Left forelimb (tissue), 1 donor: ENCODE measurements at regions not wholly inside any gene's neighbourhood (a gene's known extent, or its start where the extent isn't known, plus 50 kb on each side); places are given as distances from the start of the nearest gene placed in this dataset.
"Not testable (repeated sequence)": the region's sequence is repeated elsewhere in the genome, so short reads cannot be mapped to it uniquely, and the experiment has no call there.

Experiments used
- DNase-seq: peaks from one replicate; pipeline ENCODE4 v3.0.0-alpha.2; 2018; ENCODE audit warnings: low spot score

GRCh38 chr2:95686056-95686825 lies 94.4 kb downstream of the TRIM43 start:
- not testable (repeated sequence) for DNase-seq

GRCh38 chr2:95687852-95688251 lies 96.1 kb downstream of the TRIM43 start:
- DNase-seq: not testable (repeated sequence)

- DNase-seq: not testable (repeated sequence)
Measured at GRCh38 chr2:95691210-95691609, 99.4 kb downstream of the TRIM43 start.

GRCh38 chr2:95693071-95693846 lies 101.5 kb downstream of the TRIM43 start:
- DNase-seq: not testable (repeated sequence)

GRCh38 chr2:95695613-95696012 lies 103.8 kb downstream of the TRIM43 start:
- DNase-seq: no peak

- DNase-seq: no peak
Measured at GRCh38 chr2:95698146-95698545, 106.3 kb downstream of the TRIM43 start.

- DNase-seq: not testable (repeated sequence)
Measured at GRCh38 chr2:95699201-95700184, 107.7 kb downstream of the TRIM43 start.

- DNase-seq: no peak
Measured at GRCh38 chr2:95700519-95700918, 108.7 kb downstream of the TRIM43 start.

GRCh38 chr2:95702471-95702870 lies 110.7 kb downstream of the TRIM43 start:
- no peak for DNase-seq

GRCh38 chr2:95707161-95707560 lies 115.4 kb downstream of the TRIM43 start:
- not testable (repeated sequence) for DNase-seq

GRCh38 chr2:95707837-95708236 lies 116.0 kb downstream of the TRIM43 start:
- DNase-seq: no peak

- no peak for DNase-seq
Measured at GRCh38 chr2:95709831-95710230, 118.0 kb downstream of the TRIM43 start.

GRCh38 chr2:95713470-95714177 lies 121.8 kb downstream of the TRIM43 start:
- DNase-seq: not testable (repeated sequence)

- not testable (repeated sequence) for DNase-seq
Measured at GRCh38 chr2:95714398-95714797, 122.6 kb downstream of the TRIM43 start.

- DNase-seq: no peak
Measured at GRCh38 chr2:95719473-95720060, 127.8 kb downstream of the TRIM43 start.

GRCh38 chr2:95721726-95722125 lies 129.9 kb downstream of the TRIM43 start:
- DNase-seq: no peak

- DNase-seq: no peak
Measured at GRCh38 chr2:95722131-95722697, 130.4 kb downstream of the TRIM43 start.

GRCh38 chr2:95723627-95724210 lies 131.9 kb downstream of the TRIM43 start:
- not testable (repeated sequence) for DNase-seq

GRCh38 chr2:95725191-95725590 lies 133.4 kb downstream of the TRIM43 start:
- not testable (repeated sequence) for DNase-seq

- DNase-seq: not testable (repeated sequence)
Measured at GRCh38 chr2:95725677-95726076, 133.9 kb downstream of the TRIM43 start.
